ENCODE measurements at regions not wholly inside any gene's neighbourhood (a gene's known extent, or its start where the extent isn't known, plus 50 kb on each side); places are given as distances from the start of the nearest gene placed in this dataset.

GRCh38 chr4:34196375-34196774, 2047.9 kb downstream of the ARAP2 start:
- no peak for TF ChIP-seq CTCF (IDR thresholded peaks at IDR 0.05; ENCODE audit: insufficient read depth, low read length, poor library complexity, severe bottlenecking)
- Histone ChIP-seq H3K4me3 (ENCODE audit: low read depth, low read length) (no peak overlapping the region), H3K36me3 (ENCODE audit: control insufficient read depth, insufficient read depth, low read length) (no peaks in the 10 kb centered on the region), H3K27me3 (ENCODE audit: control insufficient read depth, insufficient read depth, low read length) (no peaks in the 10 kb centered on the region)
- DNase-seq (ENCODE audit: low read depth) = no peak

GRCh38 chr4:34198966-34199365, 2045.3 kb downstream of the ARAP2 start:
- no peaks in the 10 kb centered on the region for H3K27me3 ChIP-seq (ENCODE audit: control insufficient read depth, insufficient read depth, low read length)
- H3K36me3 ChIP-seq (ENCODE audit: control insufficient read depth, insufficient read depth, low read length) = no peaks in the 10 kb centered on the region
- no peak overlapping the region for H3K4me3 ChIP-seq (ENCODE audit: low read depth, low read length)
- no peak for DNase-seq (ENCODE audit: low read depth)
- no peak for TF ChIP-seq CTCF (IDR thresholded peaks at IDR 0.05; ENCODE audit: insufficient read depth, low read length, poor library complexity, severe bottlenecking)

GRCh38 chr4:34200535-34200934, 2043.8 kb downstream of the ARAP2 start:
- Histone ChIP-seq H3K4me3 (ENCODE audit: low read depth, low read length) (no peak overlapping the region), H3K27me3 (ENCODE audit: control insufficient read depth, insufficient read depth, low read length) (no peaks in the 10 kb centered on the region), H3K36me3 (ENCODE audit: control insufficient read depth, insufficient read depth, low read length) (no peaks in the 10 kb centered on the region)
- no peak for TF ChIP-seq CTCF (IDR thresholded peaks at IDR 0.05; ENCODE audit: insufficient read depth, low read length, poor library complexity, severe bottlenecking)
- no peak for DNase-seq (ENCODE audit: low read depth)

- no peak for TF ChIP-seq CTCF (IDR thresholded peaks at IDR 0.05; ENCODE audit: insufficient read depth, low read length, poor library complexity, severe bottlenecking)
- no peak for DNase-seq (ENCODE audit: low read depth)
- H3K36me3 ChIP-seq (ENCODE audit: control insufficient read depth, insufficient read depth, low read length) = no peaks in the 10 kb centered on the region
- H3K27me3 ChIP-seq (ENCODE audit: control insufficient read depth, insufficient read depth, low read length) = no peaks in the 10 kb centered on the region
- no peak overlapping the region for H3K4me3 ChIP-seq (ENCODE audit: low read depth, low read length)
Measured at GRCh38 chr4:34202154-34202553, 2042.2 kb downstream of the ARAP2 start.

GRCh38 chr4:34220601-34221000, 2023.7 kb downstream of the ARAP2 start:
- Histone ChIP-seq H3K36me3 (ENCODE audit: control insufficient read depth, insufficient read depth, low read length) (no peaks in the 10 kb centered on the region), H3K4me3 (ENCODE audit: low read depth, low read length) (no peak overlapping the region), H3K27me3 (ENCODE audit: control insufficient read depth, insufficient read depth, low read length) (no peaks in the 10 kb centered on the region)
- no peak for TF ChIP-seq CTCF (IDR thresholded peaks at IDR 0.05; ENCODE audit: insufficient read depth, low read length, poor library complexity, severe bottlenecking)
- DNase-seq (ENCODE audit: low read depth) = no peak

- Histone ChIP-seq H3K27me3 (ENCODE audit: control insufficient read depth, insufficient read depth, low read length) (no peaks in the 10 kb centered on the region), H3K36me3 (ENCODE audit: control insufficient read depth, insufficient read depth, low read length) (no peaks in the 10 kb centered on the region), H3K4me3 (ENCODE audit: low read depth, low read length) (no peak overlapping the region)
- TF ChIP-seq CTCF (IDR thresholded peaks at IDR 0.05; ENCODE audit: insufficient read depth, low read length, poor library complexity, severe bottlenecking) = no peak
- no peak for DNase-seq (ENCODE audit: low read depth)
Measured at GRCh38 chr4:34221986-34222385, 2022.3 kb downstream of the ARAP2 start.

All from kidney epithelial cell (primary cell).